OCI-LY1 (cell line): ENCODE measurements at regions not wholly inside any gene's neighbourhood (a gene's known extent, or its start where the extent isn't known, plus 50 kb on each side); places are given as distances from the start of the nearest gene placed in this dataset.

Experiments used
- H2AFZ ChIP-seq: fragments of 200-600 bp; sonication (generic), shearing (Covaris generic); 2 replicates; pipeline ENCODE4 v1.6.0; 2014; ENCODE audit warnings: antibody characterized with exemption, mild to moderate bottlenecking, low read length
- H3F3A ChIP-seq: fragments of 200-600 bp; sonication (generic), shearing (Covaris generic); 2 replicates; pipeline ENCODE4 v1.6.0; 2014; ENCODE audit warnings: mild to moderate bottlenecking, antibody characterized with exemption, low read length, moderate library complexity; ENCODE audit not compliant: insufficient read depth
- H3K27ac ChIP-seq: fragments of 200-600 bp; sonication (generic); 2 replicates; pipeline ENCODE4 v1.5.1; 2014; ENCODE audit warnings: low read length, mixed run types, mild to moderate bottlenecking, low read depth; ENCODE audit not compliant: poor library complexity, severe bottlenecking
- H3K27me3 ChIP-seq: fragments of 200-600 bp; sonication (generic); 2 replicates; pipeline ENCODE4 v1.6.0; 2014; ENCODE audit warnings: antibody characterized with exemption, mild to moderate bottlenecking, low read length, moderate library complexity; ENCODE audit not compliant: insufficient read depth
- H3K36me3 ChIP-seq: fragments of 200-600 bp; sonication (generic); 2 replicates; pipeline ENCODE4 v1.6.1; 2014; ENCODE audit warnings: mild to moderate bottlenecking, antibody characterized with exemption, low read length, moderate library complexity, mixed read lengths; ENCODE audit not compliant: insufficient read depth
- H3K4me1 ChIP-seq: fragments of 200-600 bp; sonication (generic); 2 replicates; pipeline ENCODE4 v1.5.1; 2014; ENCODE audit warnings: mild to moderate bottlenecking, low read length, moderate library complexity; ENCODE audit not compliant: insufficient read depth, severe bottlenecking
- H3K4me2 ChIP-seq: fragments of 200-600 bp; sonication (generic), shearing (Covaris generic); 2 replicates; pipeline ENCODE4 v1.6.1; 2014; ENCODE audit warnings: low read length
- H3K4me3 ChIP-seq: fragments of 200-600 bp; sonication (generic); 2 replicates; pipeline ENCODE4 v1.5.1; 2014; ENCODE audit warnings: low read length, low read depth, mild to moderate bottlenecking, mixed read lengths; ENCODE audit not compliant: poor library complexity, severe bottlenecking
- H3K79me2 ChIP-seq: fragments of 200-600 bp; shearing (Covaris generic); 2 replicates; pipeline ENCODE4 v1.6.1; 2016; ENCODE audit warnings: mixed run types, low read length, mixed read lengths; ENCODE audit not compliant: insufficient read depth
- H3K9ac ChIP-seq: fragments of 200-600 bp; sonication (generic), shearing (Covaris generic); 2 replicates; pipeline ENCODE4 v1.6.1; 2014; ENCODE audit warnings: mild to moderate bottlenecking, low read length, mixed read lengths
- H3K9me2 ChIP-seq: fragments of 200-600 bp; sonication (generic), shearing (Covaris generic); 2 replicates; pipeline ENCODE4 v1.6.1; 2014; ENCODE audit warnings: low read depth, mild to moderate bottlenecking, low read length, mixed read lengths
- H3K9me3 ChIP-seq: fragments of 200-600 bp; shearing (Covaris generic); 2 replicates; pipeline ENCODE4 v1.6.1; 2014; ENCODE audit warnings: low read length, mixed read lengths
- H4K20me1 ChIP-seq: fragments of 200-600 bp; sonication (generic), shearing (Covaris generic); 2 replicates; pipeline ENCODE4 v1.6.0; 2016; ENCODE audit warnings: mild to moderate bottlenecking, low read length; ENCODE audit not compliant: insufficient read depth
- EZH2 ChIP-seq: fragments of 200-600 bp; sonication (generic), shearing (Covaris generic); IDR thresholded peaks from 2 replicates; pipeline ENCODE4 v1.8.0; 2017; ENCODE audit warnings: borderline replicate concordance, mixed run types, mild to moderate bottlenecking, antibody characterized with exemption, low read length, moderate library complexity, mixed read lengths
- TF ChIP-seq, protein P1 (sequence below): fragments of 200-600 bp; sonication (generic), shearing (Covaris generic); IDR thresholded peaks from 2 replicates; pipeline ENCODE4 v1.5.1; 2017; ENCODE audit warnings: mild to moderate bottlenecking, antibody characterized with exemption, low read length, moderate library complexity, mixed read lengths

DNA sequence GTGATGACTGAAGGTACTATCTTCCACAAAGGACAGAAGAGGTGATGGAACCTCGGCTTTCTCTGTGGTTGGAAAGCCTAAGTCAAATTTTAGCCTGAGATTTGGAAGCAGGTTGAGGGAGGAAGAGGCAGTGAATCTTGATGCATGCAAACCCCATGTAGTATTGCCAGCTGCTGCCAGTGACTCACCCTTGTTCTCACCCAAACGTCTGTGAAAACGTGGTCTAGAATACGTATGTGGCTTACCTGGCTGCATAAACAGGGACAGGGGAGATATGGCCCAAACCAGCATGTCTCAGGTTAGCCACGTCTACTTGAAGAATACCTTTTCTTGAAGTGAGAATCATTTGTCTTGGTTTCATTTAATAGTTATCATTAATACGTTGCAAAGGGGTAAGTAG lies 438.0 kb upstream of the MAF start:
- no peaks in the 10 kb centered on the region for H4K20me1 ChIP-seq
- TF ChIP-seq EZH2, result no peak
- TF ChIP-seq, protein P1, sequence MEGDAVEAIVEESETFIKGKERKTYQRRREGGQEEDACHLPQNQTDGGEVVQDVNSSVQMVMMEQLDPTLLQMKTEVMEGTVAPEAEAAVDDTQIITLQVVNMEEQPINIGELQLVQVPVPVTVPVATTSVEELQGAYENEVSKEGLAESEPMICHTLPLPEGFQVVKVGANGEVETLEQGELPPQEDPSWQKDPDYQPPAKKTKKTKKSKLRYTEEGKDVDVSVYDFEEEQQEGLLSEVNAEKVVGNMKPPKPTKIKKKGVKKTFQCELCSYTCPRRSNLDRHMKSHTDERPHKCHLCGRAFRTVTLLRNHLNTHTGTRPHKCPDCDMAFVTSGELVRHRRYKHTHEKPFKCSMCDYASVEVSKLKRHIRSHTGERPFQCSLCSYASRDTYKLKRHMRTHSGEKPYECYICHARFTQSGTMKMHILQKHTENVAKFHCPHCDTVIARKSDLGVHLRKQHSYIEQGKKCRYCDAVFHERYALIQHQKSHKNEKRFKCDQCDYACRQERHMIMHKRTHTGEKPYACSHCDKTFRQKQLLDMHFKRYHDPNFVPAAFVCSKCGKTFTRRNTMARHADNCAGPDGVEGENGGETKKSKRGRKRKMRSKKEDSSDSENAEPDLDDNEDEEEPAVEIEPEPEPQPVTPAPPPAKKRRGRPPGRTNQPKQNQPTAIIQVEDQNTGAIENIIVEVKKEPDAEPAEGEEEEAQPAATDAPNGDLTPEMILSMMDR, result no peak
- H3K9me2 ChIP-seq, result no peaks in the 10 kb centered on the region
- no peaks in the 10 kb centered on the region for H3K9me3 ChIP-seq
- no peaks in the 10 kb centered on the region for H3K36me3 ChIP-seq
- no peak overlapping the region for H2AFZ ChIP-seq
- H3K27me3 ChIP-seq, result no peaks in the 10 kb centered on the region
- H3K9ac ChIP-seq, result no peak overlapping the region
- H3K4me3 ChIP-seq, result no peak overlapping the region
- H3K79me2 ChIP-seq, result no peaks in the 10 kb centered on the region
- H3F3A ChIP-seq, result no peaks in the 10 kb centered on the region
- no peak overlapping the region for H3K27ac ChIP-seq
- H3K4me1 ChIP-seq, result no peaks in the 10 kb centered on the region
- no peak overlapping the region for H3K4me2 ChIP-seq

DNA sequence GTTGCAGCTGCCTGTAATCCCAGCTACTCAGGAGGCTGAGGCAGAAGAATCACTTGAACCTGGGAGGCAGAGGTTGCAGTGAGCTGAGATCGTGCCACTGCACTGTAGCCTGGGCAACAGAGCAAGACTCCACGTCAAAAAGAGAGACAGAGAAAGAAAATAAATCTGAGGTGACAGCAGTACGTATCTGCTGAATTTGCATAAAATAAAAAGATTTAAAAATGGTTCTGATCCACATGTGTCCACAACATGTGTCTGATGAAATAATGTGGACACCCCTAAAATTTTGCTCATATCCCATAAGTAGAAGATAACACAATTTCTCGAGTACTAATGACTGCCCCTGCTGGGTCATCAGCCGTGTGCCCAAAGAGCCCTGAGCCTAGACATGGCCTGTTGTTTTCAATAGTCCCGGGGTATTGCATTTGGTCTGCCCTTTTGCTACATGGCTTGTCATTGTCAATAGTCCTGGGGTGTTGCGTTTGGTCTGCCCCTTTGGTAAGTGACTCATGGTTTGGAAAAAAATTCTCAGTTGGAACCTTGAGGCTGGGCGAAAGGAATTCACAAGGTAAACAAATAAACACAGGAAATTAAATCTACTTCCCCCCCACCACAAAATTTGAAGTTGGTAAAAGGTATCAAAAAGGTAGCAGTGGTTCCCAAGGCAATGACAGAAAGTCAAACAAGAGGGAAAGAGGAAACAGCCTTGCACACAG lies 434.6 kb upstream of the MAF start:
- Histone ChIP-seq H3K9me3 (no peaks in the 10 kb centered on the region), H3K9me2 (no peaks in the 10 kb centered on the region), H3K4me2 (no peak overlapping the region), H3K27me3 (no peaks in the 10 kb centered on the region), H2AFZ (no peak overlapping the region), H3K27ac (no peak overlapping the region), H3K4me3 (no peak overlapping the region), H3K36me3 (no peaks in the 10 kb centered on the region), H3K4me1 (no peaks in the 10 kb centered on the region), H3F3A (no peaks in the 10 kb centered on the region), H3K79me2 (no peaks in the 10 kb centered on the region), H4K20me1 (no peaks in the 10 kb centered on the region), H3K9ac (no peak overlapping the region)
- no peak for TF ChIP-seq EZH2
- TF ChIP-seq, protein P1, result no peak

DNA sequence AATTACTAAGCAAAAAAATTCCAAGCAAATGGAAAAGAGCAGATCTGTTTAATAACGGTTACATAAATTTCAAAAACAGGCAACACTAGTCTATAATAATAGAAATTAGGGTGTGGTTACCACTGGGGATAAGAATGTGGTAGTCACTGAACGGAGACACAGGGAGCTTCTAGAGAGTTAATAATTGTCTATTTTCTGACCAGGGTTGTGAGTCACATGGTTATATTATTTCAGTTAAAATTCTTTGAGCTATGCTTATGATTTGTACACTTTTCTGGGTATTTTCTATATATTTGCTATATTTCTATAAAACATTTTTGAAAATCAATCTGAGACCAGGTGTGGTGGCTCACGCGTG lies 433.9 kb upstream of the MAF start:
- H3K4me3 ChIP-seq, result no peak overlapping the region
- H4K20me1 ChIP-seq, result no peaks in the 10 kb centered on the region
- H3K79me2 ChIP-seq, result no peaks in the 10 kb centered on the region
- TF ChIP-seq, protein P1, result no peak
- no peak for TF ChIP-seq EZH2
- no peak overlapping the region for H3K27ac ChIP-seq
- H2AFZ ChIP-seq, result no peak overlapping the region
- no peaks in the 10 kb centered on the region for H3F3A ChIP-seq
- H3K27me3 ChIP-seq, result no peaks in the 10 kb centered on the region
- H3K36me3 ChIP-seq, result no peaks in the 10 kb centered on the region
- no peak overlapping the region for H3K9ac ChIP-seq
- H3K4me2 ChIP-seq, result no peak overlapping the region
- H3K9me3 ChIP-seq, result no peaks in the 10 kb centered on the region
- H3K9me2 ChIP-seq, result no peaks in the 10 kb centered on the region
- no peaks in the 10 kb centered on the region for H3K4me1 ChIP-seq
